Stimulated activated CD4-positive, alpha-beta T cell treated with anti-CD3 and anti-CD28 coated beads, Interleukin-15, amount 100 ng/mL, for 48 hours (primary cell): ENCODE measurements at regions not wholly inside any gene's neighbourhood (a gene's known extent, or its start where the extent isn't known, plus 50 kb on each side); places are given as distances from the start of the nearest gene placed in this dataset.

ENCODE experiments used
- DNase-seq, 2 donors: peaks; one replicate each; pipeline ENCODE4 v3.0.0-alpha.2; 2020; ENCODE audit warnings: low read depth in 2 of 2

DNA sequence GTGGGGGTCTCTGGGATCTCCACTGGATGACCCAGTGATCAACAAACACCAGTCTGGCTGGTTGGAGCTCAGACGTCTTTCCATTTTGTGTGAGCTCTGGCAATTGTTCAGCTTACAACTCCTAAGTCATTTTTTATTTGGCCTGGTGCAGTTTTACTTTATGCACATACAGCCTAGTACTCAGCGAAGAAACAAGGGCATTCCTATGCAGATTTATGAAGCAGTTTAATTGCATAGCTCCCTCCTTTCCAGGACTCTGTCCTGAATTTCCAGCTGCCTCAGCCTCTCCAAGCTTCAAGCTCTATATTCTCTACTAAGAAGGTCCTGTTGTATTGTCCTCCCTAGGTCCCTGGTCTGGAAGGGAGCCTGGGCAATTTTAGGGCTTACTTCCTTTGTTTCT is 145.6 kb upstream of the GALNT17 start:
- no peak for DNase-seq

DNA sequence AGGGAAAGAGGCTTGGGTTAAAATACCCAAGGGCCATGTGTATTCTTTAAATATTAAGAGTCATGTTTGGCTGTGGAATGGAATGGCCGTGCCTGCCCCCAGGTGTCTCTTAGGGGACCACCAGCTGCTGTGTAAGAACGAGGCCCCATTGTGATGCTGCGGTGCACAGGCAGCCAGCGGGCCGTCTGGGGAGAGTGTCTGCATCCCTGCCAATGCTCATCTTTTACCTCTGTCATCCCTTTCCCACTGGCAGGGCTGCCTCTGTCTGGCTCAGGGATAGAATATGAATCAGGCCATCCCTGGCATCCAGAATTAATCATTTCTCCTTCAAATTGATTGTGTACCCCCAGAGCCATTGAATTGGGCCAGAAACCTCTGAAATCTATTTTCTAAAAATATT is 137.8 kb upstream of the GALNT17 start:
- DNase-seq: no peak

DNA sequence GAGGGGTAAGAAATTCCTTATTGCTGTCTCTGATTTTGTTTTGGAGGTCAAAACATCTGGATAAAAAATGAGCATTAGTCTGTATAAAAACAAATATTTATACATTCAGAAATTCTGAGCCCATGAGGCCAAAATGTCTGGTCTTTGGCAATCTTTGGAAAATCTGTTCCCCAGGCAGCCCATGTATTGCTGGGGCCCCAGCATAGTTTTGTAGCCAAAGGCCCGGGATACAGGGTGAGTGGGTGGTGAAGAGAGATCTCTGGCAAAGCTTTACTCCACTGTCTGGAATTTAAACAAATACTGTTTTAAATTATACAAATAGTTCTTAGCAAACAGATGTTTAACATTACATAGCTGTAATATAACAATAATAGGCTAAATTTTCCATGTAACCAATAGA is 134.7 kb upstream of the GALNT17 start:
- no peak for DNase-seq

DNA sequence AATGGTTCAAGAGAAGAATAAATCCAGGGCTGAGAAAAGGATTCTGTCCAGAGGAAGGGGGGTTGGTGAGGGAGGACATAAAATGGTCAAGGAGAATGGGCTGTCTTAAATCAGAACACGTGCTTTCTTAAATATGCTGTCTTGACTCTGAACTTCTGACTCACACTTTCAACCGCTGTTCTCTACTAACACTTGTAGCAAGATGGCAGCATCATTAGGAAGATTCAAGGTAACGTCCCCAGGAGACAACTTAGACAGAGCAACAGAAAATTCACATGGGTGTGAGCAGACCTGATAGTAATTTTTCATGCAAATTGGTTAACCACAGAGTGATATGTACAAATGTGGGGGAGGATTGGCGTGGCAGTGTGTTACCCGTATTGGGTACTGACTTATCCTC is 126.8 kb upstream of the GALNT17 start:
- no peak for DNase-seq

DNA sequence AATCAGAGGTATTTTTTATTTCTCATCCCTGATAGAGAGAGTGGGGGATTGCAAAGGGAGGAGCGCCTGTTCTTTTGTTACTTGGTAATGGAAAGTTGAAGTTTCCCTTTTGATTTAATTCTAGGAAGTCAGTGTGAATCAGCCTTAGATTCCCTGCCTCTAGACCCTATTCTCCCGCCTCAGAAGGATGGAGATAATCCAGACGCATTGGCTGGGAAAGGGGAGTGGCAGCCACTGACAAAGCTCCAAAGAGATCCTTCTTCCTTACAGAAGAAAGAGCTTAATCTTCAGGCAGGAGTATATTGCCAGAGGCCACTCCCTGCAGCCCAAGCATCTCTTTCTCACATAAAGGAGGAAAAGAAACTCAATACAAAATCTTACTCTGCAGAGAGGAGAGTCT is 122.3 kb upstream of the GALNT17 start:
- DNase-seq: no peak

DNA sequence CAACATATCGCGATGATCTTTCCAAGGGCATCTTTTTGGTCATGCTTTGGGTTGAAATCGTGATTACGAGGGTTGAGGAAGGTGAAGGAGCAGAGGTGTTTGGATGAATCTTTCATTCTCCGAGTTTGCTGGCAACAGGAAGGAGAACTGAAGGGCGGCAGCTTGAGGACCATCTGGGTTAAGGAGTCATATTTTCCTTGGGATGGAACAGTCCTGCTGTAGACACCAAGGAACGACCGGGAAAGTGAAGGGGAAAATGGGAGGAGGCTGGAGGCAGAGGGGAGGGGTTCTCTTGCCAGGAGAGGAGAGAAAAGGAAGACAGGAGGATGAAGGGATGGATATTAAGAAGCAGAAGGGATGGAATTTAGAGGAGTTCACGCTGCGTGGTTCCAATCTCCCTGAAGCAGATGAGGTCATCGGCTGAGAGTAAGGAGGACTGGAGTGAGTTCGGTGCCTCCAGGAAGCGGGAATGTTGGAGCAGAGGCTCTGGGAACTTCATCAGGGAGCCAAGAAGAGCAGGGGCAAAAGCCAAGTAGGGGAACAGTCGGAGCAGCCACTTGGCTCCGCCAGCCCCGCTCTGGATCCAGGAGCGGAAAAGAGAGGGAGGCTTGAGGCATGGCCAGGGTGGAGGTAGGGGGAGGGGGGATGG is 116.6 kb upstream of the GALNT17 start:
- no peak for DNase-seq

DNA sequence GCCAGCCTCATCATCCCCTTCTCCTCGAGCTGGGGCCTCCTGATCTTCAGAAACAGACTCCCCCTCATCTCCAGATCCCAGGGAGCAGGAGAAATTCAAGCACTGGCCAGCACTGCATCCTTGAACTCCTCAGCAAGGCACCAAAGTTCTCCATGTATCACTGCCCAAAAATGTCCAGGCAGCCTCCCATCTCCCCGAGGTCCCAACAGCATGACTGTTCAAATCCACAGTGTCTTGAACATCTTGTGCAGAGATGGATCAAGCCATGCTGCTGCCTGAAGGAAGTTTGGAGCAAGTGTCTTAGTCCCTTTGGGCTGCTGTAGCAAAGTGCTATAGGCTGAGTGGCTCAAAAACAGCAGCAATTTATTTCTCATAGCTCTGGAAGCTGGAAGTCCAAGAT is 115.5 kb upstream of the GALNT17 start:
- DNase-seq: no peak

DNA sequence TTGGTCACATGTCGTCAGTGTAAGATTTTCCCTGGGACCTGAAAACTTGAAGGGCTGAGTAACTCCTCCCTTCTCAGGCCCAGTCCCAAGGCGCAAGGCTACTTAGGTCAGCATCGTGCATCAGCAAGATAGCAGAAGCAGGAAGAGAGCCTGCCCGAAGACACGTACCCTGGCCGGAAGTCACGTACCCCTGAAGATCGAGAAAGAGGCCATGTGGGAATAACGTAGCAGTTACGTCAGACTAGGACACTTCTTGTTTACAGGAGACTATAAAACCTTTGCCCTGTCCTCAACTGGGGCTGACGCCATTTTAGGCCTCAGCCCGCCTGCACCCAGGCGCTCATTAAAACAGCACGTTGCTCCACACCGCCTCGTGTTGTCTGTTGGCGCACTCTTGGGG is 114.3 kb upstream of the GALNT17 start:
- DNase-seq: no peak

DNA sequence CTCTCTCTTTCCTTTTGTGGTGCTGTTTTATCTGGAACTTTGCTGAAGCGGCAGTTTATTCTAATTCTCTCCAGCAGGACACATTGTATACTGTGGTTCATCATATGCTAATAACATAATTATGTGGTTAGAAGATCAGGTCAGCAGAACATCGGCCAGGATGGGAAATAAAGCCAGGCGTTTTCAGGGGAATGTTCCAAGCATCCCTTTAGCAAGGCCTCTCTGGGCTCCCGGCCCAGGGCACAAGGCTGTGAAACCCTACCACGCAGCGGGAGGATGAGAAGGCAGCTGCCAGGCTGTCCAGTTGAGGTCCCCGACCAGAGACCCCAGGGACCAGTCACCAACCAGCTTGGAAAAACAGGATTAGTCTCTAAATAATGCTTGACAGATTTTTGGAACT is 112.2 kb upstream of the GALNT17 start:
- no peak for DNase-seq

DNA sequence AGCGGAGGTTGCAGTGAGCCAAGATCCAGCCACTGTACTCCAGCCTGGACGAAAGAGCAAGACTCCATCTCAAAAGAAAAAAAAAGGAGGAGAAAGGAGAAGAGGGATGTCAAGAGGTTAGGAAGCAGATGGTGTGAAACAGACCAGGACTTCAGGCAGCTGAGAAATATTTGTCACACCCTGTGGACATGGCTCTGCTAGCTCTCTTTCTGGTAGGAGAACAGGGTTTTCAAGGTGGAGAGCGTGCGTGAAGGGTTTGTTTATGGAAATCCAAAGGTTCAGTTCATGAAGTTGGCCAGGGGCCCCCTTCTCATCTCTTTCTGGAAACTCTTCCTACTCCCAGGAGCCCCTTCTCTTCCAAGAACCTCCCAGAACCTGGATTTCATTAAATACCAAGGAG is 110.8 kb upstream of the GALNT17 start:
- no peak for DNase-seq

DNA sequence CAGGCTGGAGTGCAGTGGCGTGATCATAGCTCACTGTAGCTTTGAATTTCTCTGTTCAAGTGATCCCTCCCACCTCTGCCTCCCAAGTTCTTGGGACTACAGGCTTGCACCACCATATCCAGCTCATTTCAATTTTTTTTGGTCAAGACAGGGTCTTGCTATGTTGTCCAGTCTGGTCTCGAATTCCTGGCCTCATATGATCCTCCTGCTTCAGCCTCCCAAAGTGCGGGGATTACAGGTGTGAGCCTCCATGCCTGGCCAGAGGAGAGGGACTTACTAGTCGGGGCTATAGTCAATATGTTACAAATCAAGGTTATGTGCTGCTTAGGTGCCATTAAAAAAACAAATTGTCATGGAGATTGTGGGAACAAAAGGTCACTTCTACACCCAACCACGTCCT is 105.3 kb upstream of the GALNT17 start:
- DNase-seq: no peak

DNA sequence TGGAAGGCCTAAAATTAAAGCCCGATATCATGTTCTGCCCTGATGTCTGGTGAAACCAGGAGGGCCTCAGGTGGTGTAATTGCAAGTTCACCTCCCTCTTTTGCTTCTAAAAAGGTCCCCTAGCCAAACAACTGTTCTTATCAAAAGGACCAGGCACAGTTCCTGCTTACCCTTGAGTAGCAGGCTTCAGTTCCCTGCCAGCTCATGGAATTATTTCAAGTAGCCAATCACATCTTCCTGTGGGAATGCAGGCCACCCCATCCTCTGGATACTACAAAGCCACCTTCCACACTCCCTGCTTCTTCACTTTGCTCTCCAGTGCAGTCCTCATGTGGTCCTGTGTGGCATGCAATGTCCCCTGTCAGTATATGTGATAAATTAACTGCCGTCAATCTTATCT is 97.7 kb upstream of the GALNT17 start:
- DNase-seq: no peak

DNA sequence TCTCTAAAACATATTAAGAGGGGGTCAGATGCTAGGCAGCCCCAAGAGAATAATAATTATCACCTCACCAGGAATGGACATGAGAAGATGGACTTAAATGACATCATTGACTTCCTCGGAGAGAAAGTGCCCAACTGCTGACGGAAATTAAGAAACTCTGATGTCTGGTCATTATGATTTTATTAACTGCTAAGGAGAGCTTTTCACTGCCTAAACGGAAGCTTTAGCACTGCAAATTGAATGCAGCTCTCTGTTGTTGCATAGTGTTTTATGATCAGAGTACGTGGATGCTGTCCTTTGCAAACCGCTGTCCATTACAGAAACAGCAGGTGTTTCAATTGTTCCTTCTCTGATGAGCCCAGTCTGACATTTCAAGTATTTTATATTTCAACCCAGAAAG is 89.4 kb upstream of the GALNT17 start:
- DNase-seq: no peak

DNA sequence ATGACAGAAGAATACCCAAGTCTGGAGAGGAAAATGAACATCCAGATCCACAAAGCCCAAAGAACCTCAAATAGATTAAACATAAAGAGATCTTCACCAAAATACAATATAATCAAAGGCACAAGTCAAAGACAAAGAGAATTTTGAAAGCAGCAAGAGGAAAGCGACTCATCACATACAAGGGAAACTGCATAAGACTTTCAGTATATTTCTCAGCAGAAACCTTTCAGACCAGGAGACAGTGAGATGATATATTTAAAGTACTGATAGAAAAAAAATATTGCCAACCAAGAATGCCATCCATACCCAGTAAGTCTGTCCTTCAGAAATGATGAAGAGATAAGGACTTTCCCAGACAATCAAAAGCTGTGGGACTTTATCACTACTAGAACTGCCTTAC is 81.5 kb upstream of the GALNT17 start:
- DNase-seq: no peak

DNA sequence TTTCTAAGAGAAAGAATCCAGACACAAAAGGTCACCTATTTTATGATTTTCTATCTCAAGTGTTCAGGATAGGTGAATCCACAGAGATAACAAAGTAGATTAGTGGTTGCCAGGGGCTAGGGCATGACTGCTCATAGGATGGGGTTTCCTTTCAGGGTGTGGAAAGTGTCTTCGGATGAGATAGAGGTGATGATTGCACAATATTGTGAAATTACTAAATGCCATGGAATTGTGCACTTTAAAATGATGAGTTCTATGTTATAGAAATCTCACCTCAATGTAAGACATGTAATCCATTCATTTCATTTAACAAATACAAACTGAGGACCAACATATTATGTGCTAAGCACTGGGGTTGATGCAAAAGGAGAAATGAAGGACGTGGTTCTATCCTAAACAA is 76.4 kb upstream of the GALNT17 start:
- DNase-seq: no peak

DNA sequence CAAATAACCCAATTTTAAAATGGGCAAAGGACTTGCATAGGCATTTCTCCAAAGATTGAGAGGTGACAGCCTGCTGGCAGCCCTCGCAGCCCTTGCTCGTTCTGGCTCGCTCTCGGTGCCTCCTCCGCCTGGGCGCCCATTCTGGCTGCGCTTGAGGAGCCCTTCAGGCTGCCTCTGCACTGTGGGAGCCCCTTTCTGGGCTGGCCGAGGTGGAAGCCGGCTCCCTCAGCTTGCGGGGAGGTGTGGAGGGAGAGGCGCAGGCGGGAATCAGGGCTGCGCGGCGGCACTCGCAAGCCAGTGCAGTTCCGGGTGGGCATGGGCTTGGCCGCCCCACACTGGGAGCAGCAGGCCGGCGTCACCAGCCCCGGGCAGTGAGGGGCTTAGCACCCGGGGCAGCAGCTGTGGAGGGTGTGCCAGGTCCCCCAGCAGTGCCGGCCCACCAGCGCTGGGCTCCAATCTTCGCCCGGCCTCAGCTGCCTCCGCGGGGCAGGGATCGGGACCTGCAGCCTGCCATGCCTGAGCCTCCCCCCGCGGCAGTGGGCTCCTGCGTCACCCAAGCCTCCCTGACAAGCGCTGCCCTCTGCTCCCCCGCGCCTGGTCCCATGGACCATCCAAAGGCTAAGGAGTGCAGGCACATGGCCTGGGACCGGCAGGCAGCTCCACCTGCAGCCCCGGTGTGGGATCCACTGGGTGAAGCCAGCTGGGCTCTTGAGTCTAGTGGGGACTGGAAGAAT is 54.0 kb upstream of the GALNT17 start:
- no peak for DNase-seq
